Putamen (tissue), 1 donor: ENCODE measurements at regions not wholly inside any gene's neighbourhood (a gene's known extent, or its start where the extent isn't known, plus 50 kb on each side); places are given as distances from the start of the nearest gene placed in this dataset.
"Not testable (repeated sequence)": the region's sequence is repeated elsewhere in the genome, so short reads cannot be mapped to it uniquely, and the experiment has no call there.

Experiments
- DNase-seq: peaks from one replicate; pipeline ENCODE4 v3.0.0-alpha.2; 2016; ENCODE audit warnings: low spot score

DNA sequence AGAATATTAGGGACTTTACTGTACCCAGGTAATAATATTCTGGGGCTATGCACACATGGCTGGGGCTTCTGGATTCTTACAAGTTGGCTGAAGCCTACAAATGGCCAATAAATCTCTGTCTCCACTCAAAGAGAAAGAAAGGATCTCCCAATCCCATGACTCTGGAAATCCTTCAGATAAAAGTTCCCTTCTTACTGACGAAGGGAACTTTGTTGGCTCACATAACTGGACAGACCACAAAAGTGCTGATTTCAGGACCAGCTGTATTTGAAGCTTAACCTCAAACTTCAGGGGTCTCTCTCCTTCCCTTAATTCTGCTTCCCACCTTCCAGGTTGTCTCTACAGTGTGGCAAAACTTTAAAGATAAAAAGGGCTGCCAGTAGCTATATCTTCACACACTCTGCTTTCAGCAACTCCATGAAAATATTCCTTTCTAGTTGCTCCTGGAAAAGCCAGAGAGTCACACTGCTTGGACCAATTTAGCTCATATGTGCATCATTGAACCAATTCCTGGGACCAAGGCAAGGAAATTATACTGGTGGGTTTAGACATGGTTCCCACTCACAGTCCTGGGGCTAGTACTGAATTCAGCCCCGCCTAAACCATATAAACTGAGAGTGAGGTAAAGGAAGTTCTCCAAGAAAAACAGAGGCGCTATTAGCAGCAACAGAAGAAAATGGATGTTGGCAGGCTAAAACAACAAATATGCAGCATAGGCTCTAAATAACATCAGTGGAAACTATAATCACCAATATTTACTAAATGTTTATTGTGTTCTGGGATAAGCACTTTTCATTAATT is 290.0 kb upstream of the GADL1 start:
- no peak for DNase-seq

DNA sequence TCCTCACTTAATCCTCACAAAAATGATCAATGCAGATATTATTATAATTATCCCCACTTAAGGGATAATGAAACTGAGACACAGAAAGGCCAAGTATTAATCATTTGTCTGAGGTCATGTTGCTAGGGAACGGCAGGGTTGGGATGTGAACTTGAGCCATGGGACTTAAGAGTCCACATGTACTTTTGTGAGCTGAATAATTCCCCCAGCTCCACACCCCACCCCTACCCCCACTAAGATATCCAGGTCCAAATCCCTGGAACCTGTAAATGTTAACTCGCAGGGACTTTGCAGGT is 290.5 kb upstream of the GADL1 start:
- no peak for DNase-seq

DNA sequence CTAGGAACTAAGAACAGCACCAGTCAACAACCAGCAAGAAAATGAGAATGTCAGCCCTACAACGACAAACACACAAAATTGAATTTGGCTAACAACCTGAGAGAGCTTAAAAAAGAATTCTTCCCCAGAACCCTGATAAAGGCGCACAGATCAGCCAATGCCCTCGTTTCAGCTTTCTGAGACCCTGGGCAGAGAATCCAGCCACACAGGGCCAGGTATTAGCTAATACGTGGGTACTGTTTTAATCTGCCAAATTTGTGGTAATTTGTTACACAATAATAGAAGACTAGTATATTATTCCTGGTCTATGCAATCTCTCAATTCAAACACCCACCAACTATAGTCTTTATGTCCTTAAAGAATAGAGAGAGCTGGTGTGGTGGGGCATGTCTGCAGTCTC is 291.6 kb upstream of the GADL1 start:
- no peak for DNase-seq

- no peak for DNase-seq
These were observed 292.9 kb upstream of the GADL1 start for GRCh38 chr3:31187380-31187779.

DNA sequence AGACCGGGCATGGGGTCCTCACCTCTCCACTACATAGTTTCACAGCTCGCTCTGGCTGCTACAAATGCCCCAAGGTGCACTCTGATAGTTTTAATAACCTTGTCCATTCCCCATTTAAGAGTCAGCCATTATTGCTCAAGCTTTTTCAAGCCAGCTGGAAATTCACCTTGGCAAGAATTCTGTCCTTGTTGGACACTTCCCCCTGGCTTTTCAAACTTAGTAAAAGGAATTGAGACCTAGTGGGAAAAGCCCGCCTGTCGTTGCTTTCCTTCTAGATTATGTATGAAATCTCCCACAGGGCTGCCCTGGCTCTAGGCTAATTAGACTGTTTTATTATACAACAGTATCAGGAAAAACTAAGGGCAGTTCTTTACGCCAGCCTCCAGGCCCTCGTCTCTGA is 293.7 kb upstream of the GADL1 start:
- DNase-seq = no peak

DNA sequence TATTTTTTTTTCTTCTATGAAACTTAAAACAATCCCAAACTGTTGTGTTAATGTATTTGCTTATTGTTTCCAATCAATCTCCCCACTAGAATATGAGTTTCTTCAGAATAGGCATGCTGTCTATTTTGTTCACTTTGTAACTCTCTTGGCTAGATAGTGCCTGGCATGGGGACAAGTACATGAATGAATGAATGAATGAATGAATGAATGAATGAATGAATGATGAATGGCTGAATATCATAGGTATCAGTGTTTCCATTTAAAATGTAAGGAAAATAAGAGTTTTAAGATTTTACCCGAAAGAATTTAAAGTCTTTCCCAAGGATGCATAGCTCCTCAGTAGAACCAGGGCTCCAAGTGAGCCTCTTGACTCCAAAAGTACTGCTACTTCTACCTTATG is 294.9 kb upstream of the GADL1 start:
- no peak for DNase-seq

- peak; percentile 3 for DNase-seq
These were observed 295.5 kb upstream of the GADL1 start for GRCh38 chr3:31189971-31190370.

GRCh38 chr3:31191354-31191753 is 296.9 kb upstream of the GADL1 start:
- no peak for DNase-seq

DNA sequence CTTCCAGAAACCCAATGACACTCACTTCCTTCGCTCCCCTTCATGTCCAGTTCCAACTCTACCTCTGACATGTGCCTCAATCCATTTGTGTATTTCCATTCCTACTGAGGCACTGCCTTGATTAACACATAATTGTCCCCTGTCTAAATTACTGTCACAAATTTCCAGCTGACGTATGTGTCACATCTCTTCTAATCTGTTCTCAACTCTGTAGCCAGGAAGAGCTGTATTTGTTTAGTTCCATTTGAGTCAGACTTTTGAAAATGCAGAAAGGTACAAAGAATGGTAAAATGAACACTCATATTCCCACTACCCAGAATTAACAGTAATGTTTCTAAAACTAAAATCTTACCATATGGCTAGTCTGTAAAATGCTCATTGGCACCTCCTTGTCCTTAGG is 299.0 kb upstream of the GADL1 start:
- no peak for DNase-seq

DNA sequence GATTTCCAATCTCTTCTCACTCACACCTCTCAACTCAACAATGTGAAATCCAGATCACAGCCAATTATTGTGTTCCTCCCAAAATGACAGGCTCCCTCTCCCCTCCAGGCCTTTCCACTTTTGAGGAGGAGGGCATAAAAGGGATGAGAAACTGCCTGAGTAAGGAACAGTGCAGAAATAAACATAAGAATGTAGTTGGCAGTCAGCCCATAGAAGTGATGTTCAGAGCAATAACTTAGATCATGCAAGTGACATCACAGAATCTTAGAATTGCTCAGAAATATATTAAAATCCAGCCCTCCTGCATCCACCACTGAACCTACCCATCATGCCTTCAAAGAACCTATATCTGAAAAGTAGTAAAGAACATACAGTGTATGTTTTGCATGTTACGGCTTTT is 299.4 kb upstream of the GADL1 start:
- no peak for DNase-seq

DNA sequence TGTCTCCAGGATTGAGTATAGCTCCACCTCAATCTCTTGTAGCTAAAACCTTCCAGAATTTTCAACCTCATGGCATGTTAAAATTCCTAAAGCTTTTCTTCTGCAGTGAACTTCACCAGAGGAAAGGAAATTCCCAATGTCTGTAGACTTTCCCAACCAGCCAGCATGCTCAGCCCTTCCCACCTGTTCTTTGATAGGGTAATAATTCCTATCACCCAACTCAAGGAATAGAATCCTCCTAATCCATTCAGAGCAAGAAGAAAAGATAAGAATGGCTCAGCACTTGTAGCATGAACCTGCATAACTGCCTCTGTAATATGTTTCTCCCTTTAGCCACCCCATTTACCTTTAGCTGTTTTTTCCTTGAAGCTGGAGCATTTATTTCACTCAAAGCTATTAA is 301.8 kb upstream of the GADL1 start:
- no peak for DNase-seq

DNA sequence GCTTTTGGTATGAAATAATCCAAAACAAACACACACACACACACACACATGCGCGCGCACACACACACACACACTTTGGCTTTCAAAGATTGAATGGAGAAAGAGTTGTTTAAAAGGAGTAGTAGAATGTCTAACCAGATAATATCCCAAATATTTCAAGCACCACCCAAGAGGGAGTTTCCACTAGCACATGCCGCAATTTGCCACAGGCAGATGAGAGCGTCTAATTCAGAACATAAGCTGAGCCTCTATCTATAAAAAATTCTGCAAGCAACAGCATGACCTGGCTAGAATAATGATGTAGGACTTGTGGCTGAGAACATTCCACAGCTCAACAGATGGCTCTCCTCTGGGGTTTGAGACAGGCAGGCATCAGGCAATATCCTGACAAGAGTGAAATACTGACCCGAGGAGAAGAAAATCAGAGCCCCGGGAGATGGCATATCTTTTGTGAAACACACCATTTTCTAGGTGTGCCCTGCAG is 302.5 kb upstream of the GADL1 start:
- no peak for DNase-seq

DNA sequence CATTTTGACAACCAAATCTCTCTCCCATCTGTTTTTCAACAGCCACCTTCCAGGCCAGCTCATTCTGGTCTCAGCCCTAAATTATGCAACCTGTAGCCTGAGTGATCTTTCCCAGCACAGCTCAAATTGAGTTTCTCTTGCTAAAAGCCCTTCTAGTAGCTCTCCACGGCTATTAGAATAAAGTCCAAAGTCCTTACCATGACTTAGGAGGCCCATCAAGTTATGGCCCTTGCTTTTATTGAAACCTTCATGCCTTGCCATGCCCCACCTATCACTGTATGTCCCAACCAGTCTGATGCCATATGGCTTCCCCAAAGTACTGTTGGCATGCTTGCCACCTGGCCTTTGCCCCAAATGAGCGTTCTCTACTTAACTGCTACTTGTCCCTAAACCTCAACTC is 303.5 kb upstream of the GADL1 start:
- DNase-seq = no peak

DNA sequence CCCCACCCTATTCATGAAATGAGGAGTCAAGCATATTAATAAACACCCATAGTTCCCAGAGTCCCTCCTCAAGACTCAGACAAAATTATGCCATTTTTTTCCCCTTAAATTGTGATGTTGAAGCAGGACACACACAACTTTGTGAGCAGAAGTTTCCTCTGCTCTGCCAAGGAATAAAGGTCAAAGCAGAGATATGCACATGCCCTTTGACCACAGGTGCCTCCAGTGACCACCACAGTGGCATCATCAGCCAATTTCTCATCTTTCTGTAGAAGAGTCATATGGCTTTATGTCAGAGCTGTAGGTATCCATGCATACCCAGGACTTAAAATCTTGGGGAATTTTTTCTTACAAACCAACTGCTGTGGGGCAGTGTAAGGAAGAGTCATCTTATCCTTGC is 304.4 kb upstream of the GADL1 start:
- DNase-seq = no peak

DNA sequence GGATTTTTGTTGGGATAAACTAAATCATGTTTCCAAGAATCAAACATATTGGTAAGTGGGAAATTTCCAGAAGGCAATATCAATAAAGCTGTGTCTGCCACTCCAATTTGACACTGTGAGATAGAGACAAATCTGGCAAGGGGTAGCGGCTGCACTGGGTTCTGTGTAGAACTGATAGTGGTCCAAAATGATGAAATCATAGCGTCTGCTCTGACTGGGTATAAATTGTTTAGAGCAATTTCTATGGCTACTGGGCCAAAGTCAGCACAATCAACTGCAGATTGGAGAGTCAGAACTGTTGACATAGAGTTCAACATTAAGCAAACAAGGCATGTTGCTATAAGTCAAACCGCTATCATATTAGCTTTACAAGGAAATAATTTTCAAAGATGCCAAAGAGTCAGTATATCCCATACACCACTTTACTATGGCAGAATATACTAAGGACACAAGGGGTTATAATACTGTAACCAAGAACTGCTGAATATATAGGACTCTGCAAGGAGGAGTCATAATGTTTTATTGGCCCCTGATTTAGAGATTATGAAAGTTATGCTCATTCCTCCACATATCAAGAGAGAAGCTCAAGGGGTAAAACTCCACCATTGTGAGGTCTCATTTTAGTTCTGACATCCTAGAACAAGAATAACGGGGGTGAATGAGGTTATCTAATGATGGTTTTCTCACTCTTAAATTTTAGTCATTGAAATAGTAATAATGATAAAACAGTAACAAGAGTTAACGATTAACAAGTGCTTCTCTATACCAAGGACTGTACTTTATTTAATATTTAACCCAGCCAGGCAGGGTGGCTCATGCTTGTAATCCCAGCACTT is 309.7 kb upstream of the GADL1 start:
- DNase-seq = no peak

GRCh38 chr3:31204796-31205056 is 310.3 kb upstream of the GADL1 start:
- not testable (repeated sequence) for DNase-seq

DNA sequence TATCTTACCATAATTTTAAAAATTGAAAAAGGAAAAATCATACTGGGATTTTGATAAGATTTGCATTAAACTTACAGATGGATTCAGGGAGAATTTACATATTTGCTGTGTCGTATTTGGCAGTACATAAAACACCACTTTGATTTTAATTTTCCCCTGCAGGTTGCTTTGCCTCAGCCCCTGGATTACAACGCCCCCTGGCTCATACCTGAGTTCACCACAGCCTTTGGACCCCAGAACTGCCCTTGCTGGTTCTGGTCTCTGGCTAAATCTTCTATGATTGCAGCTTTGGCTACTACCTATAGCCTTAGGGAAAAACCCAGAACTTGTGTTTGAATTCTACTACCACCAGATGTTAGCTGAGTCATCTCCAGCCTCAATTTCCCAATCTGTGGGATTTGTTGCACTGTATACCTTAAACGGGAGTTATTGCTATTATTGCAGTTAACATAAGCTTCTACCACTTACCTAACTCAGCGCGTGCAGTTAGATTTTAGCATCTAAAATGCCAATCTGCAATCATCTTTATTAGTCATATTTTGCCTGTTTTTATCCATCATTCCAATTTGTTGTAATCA is 315.7 kb upstream of the GADL1 start:
- DNase-seq = no peak

DNA sequence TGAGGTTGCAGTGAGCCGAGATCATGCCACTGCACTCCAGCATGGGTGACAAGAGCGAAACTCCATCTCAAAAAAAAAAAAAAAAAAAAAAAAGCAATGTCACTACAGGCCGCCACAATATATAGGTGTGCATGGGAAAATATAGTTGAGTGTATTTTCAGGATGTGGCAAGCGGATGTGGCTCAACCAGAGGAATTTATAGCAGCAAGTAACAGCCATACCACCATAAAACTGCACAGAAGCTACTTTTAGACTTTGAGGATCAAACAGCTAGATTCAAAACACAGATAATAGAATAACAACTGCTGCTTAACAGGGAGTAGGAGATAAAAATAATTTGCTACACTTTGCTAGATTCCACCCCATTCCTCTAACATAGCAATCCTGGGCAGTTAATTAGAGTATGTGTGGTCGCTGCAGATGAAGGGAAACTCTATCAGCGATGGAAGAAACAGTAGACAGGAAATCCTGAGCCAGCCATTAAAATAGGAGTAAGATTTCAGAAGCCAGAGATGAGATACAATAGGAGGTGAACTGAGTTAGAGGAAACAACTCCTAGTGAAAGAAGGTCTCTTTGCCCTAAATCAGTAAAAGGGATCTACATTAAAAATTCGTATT is 318.7 kb upstream of the STT3B start:
- DNase-seq = no peak

GRCh38 chr3:31218082-31218481 is 314.6 kb upstream of the STT3B start:
- DNase-seq = no peak

GRCh38 chr3:31219131-31219843 is 313.4 kb upstream of the STT3B start:
- no peak for DNase-seq

DNA sequence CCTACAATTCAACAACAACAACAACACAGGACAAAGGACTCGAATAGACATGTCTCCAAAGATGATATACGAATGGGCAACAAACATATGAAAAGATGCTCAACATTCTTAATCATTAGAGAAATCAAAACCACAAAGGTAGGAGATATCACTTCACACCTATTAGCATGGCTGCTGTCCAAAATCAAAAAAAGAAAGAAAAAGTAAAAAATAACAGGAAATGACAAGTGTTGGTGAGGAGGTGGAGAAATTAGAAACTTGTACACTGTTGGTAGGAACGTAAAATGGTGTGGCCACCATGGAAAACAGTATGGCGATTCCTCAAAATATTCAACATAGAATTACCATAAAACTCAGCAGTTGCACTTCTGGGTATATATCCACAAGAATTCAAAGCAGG is 312.3 kb upstream of the STT3B start:
- DNase-seq = no peak

DNA sequence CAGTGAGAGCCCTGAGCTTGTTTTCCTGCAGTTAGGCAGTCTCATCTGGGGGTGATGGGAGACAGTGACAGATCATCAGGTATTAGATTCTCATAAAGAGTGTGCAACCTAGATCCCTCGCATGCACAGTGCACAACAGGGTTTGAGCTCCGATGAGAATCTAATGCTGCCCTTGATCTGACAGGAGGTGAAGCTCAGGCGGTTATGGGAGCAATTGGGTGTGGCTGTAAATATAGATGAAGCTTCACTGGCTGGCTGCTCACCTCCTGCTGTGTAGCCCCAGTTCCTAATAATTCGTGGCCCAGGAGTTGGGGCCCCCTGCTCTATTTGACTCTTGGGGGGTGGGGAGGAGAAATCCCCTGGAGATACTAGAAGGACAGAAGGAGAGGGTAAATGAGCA is 309.4 kb upstream of the STT3B start:
- no peak for DNase-seq
